AG09319 (cell line): ENCODE measurements at regions not wholly inside any gene's neighbourhood (a gene's known extent, or its start where the extent isn't known, plus 50 kb on each side); places are given as distances from the start of the nearest gene placed in this dataset.
A peak's percentile ranks its signal among the peaks of the same experiment; 100 is the strongest.
"Not testable (repeated sequence)": the region's sequence is repeated elsewhere in the genome, so short reads cannot be mapped to it uniquely, and the experiment has no call there.

Source experiments
- DNase-seq: peaks from one replicate; pipeline ENCODE4 v3.0.0-alpha.2; 2010; ENCODE audit warnings: low read depth; ENCODE audit errors: extremely low read depth
- CTCF ChIP-seq: IDR thresholded peaks from 2 replicates; pipeline ENCODE4 v1.5.1; 2011; ENCODE audit warnings: low read depth, mild to moderate bottlenecking, inconsistent platforms, low read length, moderate library complexity

GRCh38 chr15:62656071-62656470 is 386.5 kb upstream of the TPM1 start:
- no peak for TF ChIP-seq CTCF
- no peak for DNase-seq

- not testable (repeated sequence) for DNase-seq
Measured at GRCh38 chr15:62657501-62657900, 385.0 kb upstream of the TPM1 start.

- no peak for DNase-seq
Measured at GRCh38 chr15:62658498-62658897, 384.0 kb upstream of the TPM1 start.

GRCh38 chr15:62663547-62663946 is 379.0 kb upstream of the TPM1 start:
- no peak for TF ChIP-seq CTCF
- DNase-seq = no peak

More at GRCh38 chr15:62658498-62658897, 384.0 kb upstream of the TPM1 start:
- TF ChIP-seq CTCF = no peak

DNA sequence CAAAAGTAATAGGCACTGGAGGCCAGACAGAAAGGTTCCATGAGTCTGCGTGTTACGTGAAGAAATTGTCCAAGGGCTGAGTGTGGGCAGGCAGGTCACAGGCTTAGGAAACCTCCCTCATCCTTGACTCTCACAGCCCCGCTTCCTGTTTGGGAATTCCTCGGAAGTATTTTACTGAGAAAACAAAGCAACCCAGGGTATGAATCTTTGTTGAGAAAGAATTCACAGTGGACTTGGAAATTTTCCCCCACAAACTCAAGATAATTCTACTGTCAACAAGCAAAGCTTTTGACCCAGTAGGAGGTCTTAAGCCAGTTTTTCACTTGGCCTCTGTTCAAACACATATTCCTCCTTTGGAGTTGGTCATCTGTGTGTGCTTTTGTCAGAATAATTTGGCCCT is 377.1 kb upstream of the TPM1 start:
- TF ChIP-seq CTCF = no peak
- no peak for DNase-seq

DNA sequence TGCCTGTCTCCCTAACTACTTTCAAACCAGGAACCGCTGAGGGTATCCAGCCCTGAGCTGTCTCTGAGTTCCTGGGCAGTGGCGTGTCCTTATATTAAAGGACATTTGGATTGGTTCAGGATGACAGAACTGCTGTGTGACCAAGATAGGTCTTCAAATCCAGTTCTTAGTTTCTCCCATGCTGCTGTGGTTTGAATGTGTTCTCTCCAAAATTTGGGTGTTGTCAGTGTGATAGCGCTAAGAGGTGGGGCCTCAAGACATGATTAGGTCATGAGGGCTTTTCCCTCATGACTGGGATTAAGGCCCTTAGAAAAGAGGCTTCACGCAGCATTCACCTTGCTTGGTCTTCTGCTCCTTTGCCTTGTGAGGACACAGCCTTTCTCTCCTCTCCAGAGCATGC is 376.5 kb upstream of the TPM1 start:
- TF ChIP-seq CTCF = no peak
- DNase-seq = no peak

DNA sequence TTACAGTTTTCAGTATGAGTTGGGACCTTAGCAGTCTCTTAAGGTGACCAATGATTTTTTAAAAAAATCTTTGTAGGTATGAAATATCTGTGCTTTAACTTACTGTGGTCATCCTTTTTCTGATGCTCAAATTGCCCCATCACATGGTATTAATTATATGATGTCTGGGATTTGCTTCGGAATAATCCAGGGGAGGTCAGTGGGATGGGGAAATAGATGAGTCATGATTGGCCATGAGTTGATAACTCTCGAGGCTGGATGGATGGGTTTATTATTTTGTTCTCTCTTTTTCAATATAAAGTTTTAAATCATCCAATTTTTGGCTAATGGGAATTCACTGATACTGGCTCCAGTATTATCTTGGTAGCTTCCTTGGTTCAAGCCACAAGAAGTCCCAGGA is 370.3 kb upstream of the TPM1 start:
- no peak for TF ChIP-seq CTCF
- DNase-seq = peak; percentile 49

DNA sequence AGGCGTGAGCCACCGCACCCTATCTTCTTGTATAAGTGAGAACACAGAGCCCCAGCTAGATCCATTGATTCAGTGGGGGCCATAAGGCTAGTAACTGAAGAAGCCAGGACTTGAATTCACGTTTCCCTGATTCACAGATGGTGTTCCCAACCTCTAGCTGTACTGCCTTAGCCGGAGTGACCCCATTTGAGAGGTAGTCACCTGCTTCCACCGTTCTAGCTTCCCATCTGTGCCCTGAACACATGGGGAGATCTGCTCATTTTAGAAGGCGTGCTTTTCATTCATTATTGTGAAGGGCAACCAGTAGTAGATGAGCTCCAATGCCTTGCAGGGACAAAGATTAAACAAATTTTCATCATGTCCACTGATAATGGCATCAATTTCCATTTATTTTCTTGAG is 365.7 kb upstream of the TPM1 start:
- no peak for TF ChIP-seq CTCF
- DNase-seq = no peak
